HCT116 (cell line): ENCODE measurements at regions not wholly inside any gene's neighbourhood (a gene's known extent, or its start where the extent isn't known, plus 50 kb on each side); places are given as distances from the start of the nearest gene placed in this dataset.

Source experiments
- ATAC-seq: fragments of 200-7000 bp; cut with Tn5 transposase; 2 replicates; pipeline ENCODE4 v1.9.1; 2020; ENCODE audit warnings: mild to moderate bottlenecking, moderate library complexity
- BruUV-seq: library from RNA; stranded (reverse); fragments of 400-500 nt; replicated peaks from 2 replicates; lab custom pipeline; 2021; lab: Mats Ljungman, UMichigan
- CTCF ChIA-PET: fragments of 300-600 bp; sonication (Branson Sonifier 250); formaldehyde crosslinking; loops from one replicate; lab custom pipeline; 2021; ENCODE audit warnings: antibody characterized with exemption; lab: Charles Lee
- POLR2A ChIA-PET: fragments of 300-600, 350-600 bp; sonication (Branson Sonifier 250); formaldehyde crosslinking; loops from one replicate; lab custom pipeline; 2021; ENCODE audit warnings: antibody characterized with exemption; lab: Charles Lee
- RAD21 ChIA-PET, 2 experiments: fragments of 300-600 bp; sonication (Branson Sonifier 250); formaldehyde crosslinking; loops; one replicate each; lab custom pipeline; 2023; ENCODE audit warnings: low total read pairs in 2 of 2; ENCODE audit not compliant: uncharacterized antibody in 2 of 2, unreplicated experiment in 2 of 2, low non-redundant PET in 1 of 2; lab: Charles Lee
- DNase-seq: peaks from one replicate; pipeline ENCODE4 v3.0.0-alpha.2; 2010; ENCODE audit warnings: low read depth, low spot score
- H2AFZ ChIP-seq: fragments of 200-600 bp; shearing (Covaris generic), sonication (generic); 2 replicates; pipeline ENCODE4 v1.6.1; 2017; ENCODE audit warnings: low read depth, mixed run types, mixed read lengths, antibody characterized with exemption, low read length; ENCODE audit not compliant: poor library complexity, severe bottlenecking
- H3K27ac ChIP-seq: 2 replicates; pipeline ENCODE4 v1.5.1; 2012; ENCODE audit warnings: low read depth, low read length
- H3K27me3 ChIP-seq: fragments of 200-600 bp; sonication (generic); 2 replicates; pipeline ENCODE4 v1.6.1; 2016; ENCODE audit warnings: mixed run types, low read length, mixed read lengths; ENCODE audit not compliant: insufficient read depth
- H3K36me3 ChIP-seq, 2 experiments: fragments of 200-500 bp in 1 of 2; fragments of 200-600 bp in 1 of 2; sonication (Bioruptor generic) in 1 of 2; sonication (generic) in 1 of 2; 2 replicates each; pipeline versions ENCODE4 v1.5.1 to v1.6.1; 2014 to 2016; ENCODE audit warnings: low read length in 2 of 2, inconsistent platforms in 1 of 2, mixed read lengths in 1 of 2, mixed run types in 1 of 2; ENCODE audit not compliant: insufficient read depth in 2 of 2, control insufficient read depth in 1 of 2
- H3K4me1 ChIP-seq, 2 experiments: fragments of 200-600 bp in 1 of 2; sonication (generic) in 1 of 2; 2 replicates each; pipeline versions ENCODE4 v1.5.1 to v1.6.1; 2012 to 2017; ENCODE audit warnings: low read length in 2 of 2, inconsistent platforms in 1 of 2, mild to moderate bottlenecking in 1 of 2, mixed read lengths in 1 of 2, mixed run types in 1 of 2, moderate library complexity in 1 of 2; ENCODE audit not compliant: insufficient read depth in 2 of 2, control insufficient read depth in 1 of 2
- H3K4me2 ChIP-seq: fragments of 200-600 bp; sonication (generic); 2 replicates; pipeline ENCODE4 v1.6.1; 2017; ENCODE audit warnings: mixed run types, low read length, mixed read lengths
- H3K4me3 ChIP-seq, 2 experiments: fragments of 200-600 bp in 1 of 2; sonication (generic) in 1 of 2; replicated peaks in 1 of 2; 2 replicates each; pipeline ENCODE4 v1.5.1; 2011 to 2016; ENCODE audit warnings: low read length in 2 of 2, control low read depth in 1 of 2, low read depth in 1 of 2, mild to moderate bottlenecking in 1 of 2, mixed read lengths in 1 of 2, mixed run types in 1 of 2
- H3K79me2 ChIP-seq: fragments of 200-600 bp; sonication (generic); 2 replicates; pipeline ENCODE4 v1.6.1; 2017; ENCODE audit warnings: mild to moderate bottlenecking, mixed run types, low read length, moderate library complexity, mixed read lengths; ENCODE audit not compliant: insufficient read depth
- H3K9ac ChIP-seq: fragments of 200-600 bp; sonication (generic); 2 replicates; pipeline ENCODE4 v1.6.1; 2016; ENCODE audit warnings: low read length, mixed read lengths
- H3K9me2 ChIP-seq: fragments of 200-600 bp; sonication (generic), shearing (Covaris generic); 2 replicates; pipeline ENCODE4 v1.6.1; 2017; ENCODE audit warnings: mixed run types, mild to moderate bottlenecking, moderate library complexity; ENCODE audit not compliant: insufficient read depth
- H3K9me3 ChIP-seq, 2 experiments: fragments of 200-500 bp in 1 of 2; fragments of 200-600 bp in 1 of 2; sonication (Bioruptor generic) in 1 of 2; sonication (generic) in 1 of 2; 2 replicates each; pipeline ENCODE4 v1.6.1; 2014 to 2017; ENCODE audit warnings: low read length in 2 of 2, mixed read lengths in 2 of 2, inconsistent platforms in 1 of 2, low read depth in 1 of 2, mild to moderate bottlenecking in 1 of 2, mixed run types in 1 of 2, moderate library complexity in 1 of 2; ENCODE audit not compliant: control insufficient read depth in 1 of 2, insufficient read depth in 1 of 2
- H4K20me1 ChIP-seq: fragments of 200-600 bp; sonication (generic), shearing (Covaris generic); 2 replicates; pipeline ENCODE4 v1.6.1; 2017; ENCODE audit warnings: mixed run types, mild to moderate bottlenecking, moderate library complexity; ENCODE audit not compliant: insufficient read depth
- ATF3 ChIP-seq: IDR thresholded peaks from 2 replicates; pipeline ENCODE4 v1.6.1; 2012
- CEBPB ChIP-seq: IDR thresholded peaks from 2 replicates; pipeline ENCODE4 v1.6.1; 2012; ENCODE audit warnings: low read depth
- CTCF ChIP-seq, 3 experiments: fragments of 200-600 bp in 1 of 3; sonication (generic) in 1 of 3; IDR thresholded peaks in 2 of 3; conservative IDR thresholded peaks in 1 of 3; 2 replicates each; pipeline ENCODE4 v1.5.1; 2012 to 2017; ENCODE audit warnings: low read depth in 2 of 3, low read length in 2 of 3, antibody characterized with exemption in 1 of 3, borderline replicate concordance in 1 of 3, control low read depth in 1 of 3, mild to moderate bottlenecking in 1 of 3, mixed read lengths in 1 of 3, mixed run types in 1 of 3, moderate library complexity in 1 of 3; ENCODE audit not compliant: insufficient read depth in 1 of 3
- EZH2 ChIP-seq: fragments of 200-600 bp; sonication (generic); IDR thresholded peaks from 2 replicates; pipeline ENCODE4 v1.6.1; 2017; ENCODE audit warnings: antibody characterized with exemption, mixed run types
- EZH2phosphoT487 ChIP-seq: fragments of 200-600 bp; IDR thresholded peaks from 2 replicates; pipeline ENCODE4 v1.6.1; 2018; ENCODE audit warnings: antibody characterized with exemption, borderline replicate concordance
- FOSL1 ChIP-seq: IDR thresholded peaks from 2 replicates; pipeline ENCODE4 v1.6.1; 2012; ENCODE audit warnings: low read depth
- JUND ChIP-seq: IDR thresholded peaks from 2 replicates; pipeline ENCODE4 v1.6.1; 2012
- MAX ChIP-seq: IDR thresholded peaks from 2 replicates; pipeline ENCODE4 v1.6.1; 2012
- POLR2A ChIP-seq: IDR thresholded peaks from 2 replicates; pipeline ENCODE4 v1.7.0; 2011; ENCODE audit warnings: borderline replicate concordance; ENCODE audit not compliant: insufficient read depth, insufficient read length; ENCODE audit errors: extremely low read depth
- RAD21 ChIP-seq: IDR thresholded peaks from 2 replicates; pipeline ENCODE4 v1.6.1; 2012; ENCODE audit warnings: low read depth, mild to moderate bottlenecking
- REST ChIP-seq: IDR thresholded peaks from 2 replicates; pipeline ENCODE4 v1.6.1; 2012; ENCODE audit warnings: low read depth
- SIN3A ChIP-seq: IDR thresholded peaks from 2 replicates; pipeline ENCODE4 v1.6.1; 2012; ENCODE audit warnings: low read depth
- SP1 ChIP-seq: IDR thresholded peaks from 2 replicates; pipeline ENCODE4 v1.6.1; 2012; ENCODE audit warnings: low read depth
- SRF ChIP-seq: IDR thresholded peaks from 2 replicates; pipeline ENCODE4 v1.6.1; 2012; ENCODE audit warnings: low read depth
- TCF7L2 ChIP-seq: IDR thresholded peaks from 2 replicates; pipeline ENCODE4 v1.7.0; 2011; ENCODE audit warnings: borderline replicate concordance, inconsistent platforms; ENCODE audit not compliant: insufficient read depth, insufficient read length; ENCODE audit errors: extremely low read depth
- YY1 ChIP-seq: IDR thresholded peaks from 2 replicates; pipeline ENCODE4 v1.6.1; 2011; ENCODE audit warnings: low read length, low read depth, moderate library complexity, mild to moderate bottlenecking; ENCODE audit not compliant: insufficient replicate concordance; ENCODE audit errors: extremely low read depth
- ZBTB33 ChIP-seq: IDR thresholded peaks from 2 replicates; pipeline ENCODE4 v1.6.1; 2011; ENCODE audit warnings: mild to moderate bottlenecking, low read length, moderate library complexity; ENCODE audit not compliant: insufficient replicate concordance; ENCODE audit errors: extremely low read depth
- ZFX ChIP-seq: fragments of 450-650 bp; IDR thresholded peaks from 2 replicates; pipeline ENCODE4 v1.6.1; 2017
- ZNF274 ChIP-seq: fragments of 200-500 bp; sonication (Bioruptor generic); IDR thresholded peaks from 2 replicates; pipeline ENCODE4 v1.6.1; 2014; ENCODE audit warnings: mild to moderate bottlenecking, low read depth, low read length, inconsistent platforms
- intact Hi-C: fragments of 100-400 bp; cut with micrococcal nuclease; formaldehyde crosslinking; loops from 2 replicates; pipeline ENCODE4 v1.10.0; 2022

GRCh38 chr5:4150067-4150466 lies 554.4 kb downstream of the IRX1 start (continued):
- TF ChIP-seq SRF (no peak), ZFX (no peak), EZH2 (no peak)

GRCh38 chr5:4156153-4156552 lies 560.5 kb downstream of the IRX1 start:
- Histone ChIP-seq H3K9me3 (peaks cover 5 to 28% of the 10 kb centered on the region in 2 experiments; a peak in 2 of 4 replicates), H4K20me1 (no peaks in the 10 kb centered on the region), H3K27me3 (no peaks in the 10 kb centered on the region), H2AFZ (no peak overlapping the region), H3K27ac (no peak overlapping the region), H3K4me3 (no peak overlapping the region), H3K4me1 (no peaks in the 10 kb centered on the region), H3K36me3 (no peaks in the 10 kb centered on the region), H3K9me2 (no peaks in the 10 kb centered on the region), H3K9ac (no peak overlapping the region), H3K79me2 (no peaks in the 10 kb centered on the region)
- RAD21 ChIA-PET, result no interaction called here
- no peak for ATAC-seq
- CTCF ChIA-PET, result no interaction called here
- no TSS peak for BruUV-seq
- intact Hi-C loops, result no loop called here
- DNase-seq, result no peak
- TF ChIP-seq REST (no peak), ZNF274 (no peak), ZBTB33 (no peak), YY1 (no peak), MAX (no peak), SP1 (no peak), POLR2A (no peak), RAD21 (no peak), ATF3 (no peak), ZFX (no peak), CTCF (IDR thresholded peaks at IDR 0.05 in 2 of 3, conservative IDR thresholded peaks at IDR 0.05 in 1 of 3; ENCODE audit: borderline replicate concordance in 1 of 3, insufficient read depth in 1 of 3, low read depth in 2 of 3, low read length in 2 of 3) (no peak), EZH2 (no peak), CEBPB (no peak), TCF7L2 (no peak), SIN3A (no peak), FOSL1 (no peak), JUND (no peak), EZH2phosphoT487 (no peak)
- TF ChIP-seq, all 23 proteins: peak for 0
- H3K4me2 ChIP-seq, result no peak overlapping the region
- POLR2A ChIA-PET, result no interaction called here
